ENCODE measurements at regions not wholly inside any gene's neighbourhood (a gene's known extent, or its start where the extent isn't known, plus 50 kb on each side); places are given as distances from the start of the nearest gene placed in this dataset.

DNA sequence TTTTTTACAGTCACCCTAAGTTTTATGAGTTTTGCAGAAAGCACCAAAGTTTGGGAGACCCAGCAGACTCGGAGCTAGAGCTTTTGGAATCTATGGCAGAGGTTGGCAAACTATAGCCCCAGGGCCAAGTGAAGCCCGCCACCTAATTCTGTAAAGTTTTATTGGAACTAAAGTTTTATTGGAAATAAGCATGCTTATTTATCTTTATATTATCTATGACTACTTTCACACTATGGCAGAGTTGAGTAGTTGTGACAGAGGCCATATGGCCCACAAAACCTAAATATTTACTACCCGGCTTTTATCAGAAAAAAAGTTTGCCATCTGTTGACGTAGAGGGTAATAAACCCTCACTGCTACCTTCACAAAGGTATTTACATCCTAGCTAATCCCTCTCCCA is 267.6 kb downstream of the GPAM start:
- POLR2A ChIA-PET (ENCODE audit: partially characterized antibody) = no interaction called here
- WGBS, 2 experiments (ENCODE audit: extremely low coverage in 1 of 2, insufficient coverage in 1 of 2, insufficient read length in 1 of 2, insufficient replicate concordance in 2 of 2, low coverage in 1 of 2, low lambda C conversion rate in 2 of 2, missing lambda C conversion rate in 1 of 2) = 98% methylated on average over 4 of the region's 4 CpGs; no CpG with 5 or more reads in 1 of the 2 experiments
- TF ChIP-seq SP4 (IDR thresholded peaks at IDR 0.05; ENCODE audit: low read length) (no peak), ASH2L (IDR thresholded peaks at IDR 0.05; ENCODE audit: low read length) (no peak), SIX5 (IDR thresholded peaks at IDR 0.05; ENCODE audit: low read depth, low read length) (no peak), CHD2 (IDR thresholded peaks at IDR 0.05; ENCODE audit: low read length) (no peak), ZNF274 (IDR thresholded peaks at IDR 0.05; ENCODE audit: borderline replicate concordance, extremely low read depth, low read length) (no peak), POLR2AphosphoS5 (IDR thresholded peaks at IDR 0.05; ENCODE audit: low read depth, low read length) (no peak), SIN3A (conservative IDR thresholded peaks at IDR 0.05 in 1 of 2, IDR thresholded peaks at IDR 0.05 in 1 of 2; ENCODE audit: low read depth in 1 of 2, low read length in 2 of 2) (no peak), EP300 (IDR thresholded peaks at IDR 0.05; ENCODE audit: borderline replicate concordance in 1 of 2, low read depth in 2 of 2, low read length in 2 of 2) (no peak), BACH1 (IDR thresholded peaks at IDR 0.05; ENCODE audit: low read length) (no peak), NANOG (IDR thresholded peaks at IDR 0.05; ENCODE audit: insufficient read depth, low read depth, low read length, poor library complexity, severe bottlenecking) (no peak), MAFK (IDR thresholded peaks at IDR 0.05; ENCODE audit: low read depth, low read length) (no peak), RAD21 (IDR thresholded peaks at IDR 0.05 in 1 of 2, conservative IDR thresholded peaks at IDR 0.05 in 1 of 2; ENCODE audit: low read depth in 2 of 2, low read length in 2 of 2) (no peak), KDM5A (IDR thresholded peaks at IDR 0.05; ENCODE audit: low read length) (no peak)
- TF ChIP-seq, protein P1, sequence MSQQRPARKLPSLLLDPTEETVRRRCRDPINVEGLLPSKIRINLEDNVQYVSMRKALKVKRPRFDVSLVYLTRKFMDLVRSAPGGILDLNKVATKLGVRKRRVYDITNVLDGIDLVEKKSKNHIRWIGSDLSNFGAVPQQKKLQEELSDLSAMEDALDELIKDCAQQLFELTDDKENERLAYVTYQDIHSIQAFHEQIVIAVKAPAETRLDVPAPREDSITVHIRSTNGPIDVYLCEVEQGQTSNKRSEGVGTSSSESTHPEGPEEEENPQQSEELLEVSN (IDR thresholded peaks at IDR 0.05) = no peak
- TF ChIP-seq, protein P2, sequence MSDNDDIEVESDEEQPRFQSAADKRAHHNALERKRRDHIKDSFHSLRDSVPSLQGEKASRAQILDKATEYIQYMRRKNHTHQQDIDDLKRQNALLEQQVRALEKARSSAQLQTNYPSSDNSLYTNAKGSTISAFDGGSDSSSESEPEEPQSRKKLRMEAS (IDR thresholded peaks at IDR 0.05) = no peak

More for the DNA sequence above, 267.6 kb downstream of the GPAM start:
- Histone ChIP-seq H4K8ac (ENCODE audit: extremely low read depth, insufficient read depth, low read length) (no peak overlapping the region), H4K91ac (replicated peaks; ENCODE audit: insufficient read length, low read length) (no peak overlapping the region), H3K27ac (ENCODE audit: low read depth, low read length) (no peak overlapping the region), H2BK12ac (ENCODE audit: low read depth, low read length) (no peak overlapping the region), H2AFZ (ENCODE audit: low read length) (no peak overlapping the region), H3K23ac (ENCODE audit: insufficient read length) (no peak overlapping the region), H3K9me3 (ENCODE audit: insufficient read depth in 2 of 2, low read depth in 1 of 2, low read length in 1 of 2) (no peaks in the 10 kb centered on the region), H3K4me1 (replicated peaks in 1 of 4; ENCODE audit: control insufficient read depth in 3 of 4, insufficient read depth in 4 of 4, low read length in 3 of 4) (peaks cover 0 to 3% (median 0%) of the 10 kb centered on the region in 4 experiments; a peak in 2 of 7 replicates), H2BK15ac (ENCODE audit: low read length) (no peak overlapping the region), H3K9ac (replicated peaks in 1 of 4; ENCODE audit: extremely low read depth in 1 of 4, low read depth in 3 of 4, low read length in 3 of 4) (no peak overlapping the region), H3K4me2 (ENCODE audit: insufficient read depth in 1 of 2, low read depth in 2 of 2, low read length in 2 of 2) (no peak overlapping the region), H4K5ac (ENCODE audit: insufficient read length, low read depth, low read length) (no peak overlapping the region), H3K18ac (ENCODE audit: extremely low read depth, low read length) (no peak overlapping the region), H2AK5ac (ENCODE audit: low read depth, low read length) (no peak overlapping the region), H2BK120ac (replicated peaks; ENCODE audit: low read depth, low read length) (no peak overlapping the region), H3K4ac (replicated peaks; ENCODE audit: insufficient read length, low read depth, low read length) (no peak overlapping the region), H2BK20ac (ENCODE audit: low read length) (no peak overlapping the region), H3K14ac (ENCODE audit: insufficient read length) (no peak overlapping the region), H3K4me3 (ENCODE audit: extremely low read depth in 1 of 4, insufficient read depth in 2 of 4, low read depth in 3 of 4, low read length in 4 of 4) (no peak overlapping the region), H3K27me3 (replicated peaks in 1 of 4; ENCODE audit: control insufficient read depth in 3 of 4, extremely low read depth in 1 of 4, insufficient read depth in 3 of 4, low read length in 3 of 4) (no peaks in the 10 kb centered on the region), H3K36me3 (ENCODE audit: control insufficient read depth in 2 of 4, insufficient read depth in 4 of 4, low read length in 3 of 4) (no peaks in the 10 kb centered on the region), H4K20me1 (replicated peaks in 1 of 2; ENCODE audit: control insufficient read depth in 1 of 2, insufficient read depth in 2 of 2, low read length in 2 of 2) (no peaks in the 10 kb centered on the region), H3K23me2 (ENCODE audit: low read depth, low read length) (no peaks in the 10 kb centered on the region), H3K79me2 (ENCODE audit: control insufficient read depth in 1 of 2, insufficient read depth in 2 of 2, low read length in 2 of 2) (no peaks in the 10 kb centered on the region), H3K56ac (replicated peaks; ENCODE audit: insufficient read length, low read depth, low read length) (no peak overlapping the region), H2BK5ac (ENCODE audit: low read depth, low read length) (no peak overlapping the region), H3K79me1 (ENCODE audit: low read depth, low read length) (no peaks in the 10 kb centered on the region)
- CTCF ChIA-PET (ENCODE audit: partially characterized antibody) = no interaction called here
- DNase-seq (ENCODE audit: low read depth in 1 of 2, low spot score in 2 of 2) = no peak
- FAIRE-seq = no peak

All from H1 (cell line).